ENCODE measurements at regions not wholly inside any gene's neighbourhood (a gene's known extent, or its start where the extent isn't known, plus 50 kb on each side); places are given as distances from the start of the nearest gene placed in this dataset.

DNA sequence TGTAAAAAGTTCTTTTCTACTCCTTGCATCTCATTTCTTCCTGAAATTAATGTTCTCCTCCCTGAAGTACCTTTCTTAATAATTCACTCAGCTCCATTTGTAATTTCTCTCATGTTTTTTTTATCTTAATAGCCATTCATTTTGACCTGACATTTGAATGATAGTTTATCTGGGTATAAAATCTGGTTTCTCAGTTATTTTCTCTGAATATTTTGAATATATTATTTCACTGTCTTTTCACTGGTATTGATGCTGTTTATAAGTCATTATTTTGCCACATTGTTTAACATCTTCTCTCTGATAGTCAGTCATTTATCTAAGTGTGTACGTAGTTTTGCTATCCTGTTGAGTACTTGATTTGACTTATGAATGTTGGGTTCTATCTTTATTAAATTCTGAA lies 68.8 kb upstream of the ARHGAP18 start:
- DNase-seq (ENCODE audit: low read depth in 1 of 2, low spot score in 1 of 2), result no peak

DNA sequence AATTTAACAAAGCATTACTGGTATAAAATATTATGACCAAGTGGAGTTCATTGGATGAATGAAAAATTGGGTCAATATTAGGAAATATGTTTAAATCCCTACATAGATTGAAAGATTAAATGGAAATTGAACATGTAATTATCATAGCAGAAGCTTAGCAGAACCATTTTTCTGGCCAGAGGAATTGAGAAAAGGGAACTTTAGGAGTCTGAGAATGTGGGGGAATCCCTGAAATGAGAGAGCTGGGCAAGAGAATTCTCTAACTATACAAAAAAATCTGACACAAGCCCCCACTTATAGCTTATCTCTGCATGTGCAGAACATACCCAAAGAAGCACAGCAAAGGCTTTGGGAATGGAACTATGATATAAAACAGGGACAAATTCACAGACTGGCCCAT lies 67.4 kb upstream of the ARHGAP18 start:
- no peak for DNase-seq (ENCODE audit: low read depth in 1 of 2, low spot score in 1 of 2)

DNA sequence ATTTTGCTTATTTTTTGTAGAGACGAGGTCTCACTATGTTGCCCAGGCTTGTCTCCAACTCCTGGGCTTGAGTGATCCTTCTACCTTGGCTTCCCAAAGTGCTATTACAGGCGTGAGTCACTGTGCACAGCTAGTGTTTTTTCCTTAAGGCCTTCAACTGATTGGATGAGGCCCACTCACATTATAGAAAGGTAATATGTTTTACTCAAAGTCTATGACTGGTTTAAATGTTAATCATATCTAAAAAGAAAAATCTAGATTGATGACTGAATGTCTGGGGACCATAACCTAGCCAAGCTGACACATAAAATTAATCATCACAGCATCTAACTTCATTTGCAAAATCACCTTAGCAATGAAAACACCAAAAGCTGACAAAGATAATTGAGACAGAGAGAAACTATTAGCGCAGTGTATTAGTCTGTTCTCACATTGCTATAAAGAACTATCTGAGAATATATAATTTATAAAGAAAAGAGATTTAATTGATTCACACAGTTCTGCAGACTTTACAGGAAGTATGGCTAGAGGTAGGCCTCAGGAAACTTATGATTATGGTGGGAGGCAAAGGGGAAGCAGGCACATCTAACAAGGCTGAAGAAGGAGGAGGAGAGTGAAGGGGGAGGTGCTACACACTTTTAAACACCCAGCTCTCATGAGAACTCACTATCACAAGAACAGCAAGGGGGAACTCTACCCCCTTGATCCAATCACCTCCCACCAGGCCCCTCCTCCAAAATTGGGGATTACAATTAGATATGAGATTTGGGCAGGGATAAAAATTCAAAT lies 66.8 kb upstream of the ARHGAP18 start:
- DNase-seq (ENCODE audit: low read depth in 1 of 2, low spot score in 1 of 2), result no peak

DNA sequence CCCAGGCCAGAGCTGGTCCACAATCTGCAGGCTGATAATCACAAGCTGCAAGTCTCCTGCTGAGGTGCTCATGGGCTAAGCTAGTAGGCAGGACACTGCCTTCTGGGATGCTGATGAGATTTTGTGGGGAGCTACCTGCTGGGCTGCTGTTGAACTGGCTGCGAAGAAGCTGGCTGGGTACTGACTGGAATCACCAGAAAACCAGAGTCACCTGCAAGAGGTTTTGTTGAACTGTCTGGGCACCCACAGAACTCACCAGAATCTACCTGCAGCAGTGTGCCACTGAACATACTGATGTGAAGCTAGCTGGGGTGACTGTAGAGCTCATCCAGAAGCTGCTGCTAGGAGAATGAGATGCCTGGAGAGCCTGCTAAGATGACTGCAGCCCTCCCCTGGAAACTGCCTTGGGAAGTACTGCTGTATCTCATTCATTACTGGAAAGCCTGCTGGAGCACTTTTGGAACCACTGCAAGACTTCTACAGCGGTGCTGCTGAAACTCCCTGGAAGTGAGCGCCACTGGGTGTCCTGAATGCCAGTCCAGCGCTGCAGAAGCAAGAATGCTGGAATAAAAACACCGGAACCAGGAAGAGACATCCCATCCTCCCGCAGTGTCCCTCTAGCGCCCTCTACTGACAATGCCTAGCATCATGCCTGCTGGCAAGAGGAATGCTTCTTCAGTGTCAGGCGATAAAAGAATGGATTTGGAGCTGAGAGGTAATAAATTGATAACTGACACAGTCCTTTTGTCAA lies 64.9 kb upstream of the ARHGAP18 start:
- peak in 1 of 2 donors; percentile 38 for DNase-seq (ENCODE audit: low read depth in 1 of 2, low spot score in 1 of 2)

GRCh38 chr6:129773304-129773703 lies 63.3 kb upstream of the ARHGAP18 start:
- DNase-seq (ENCODE audit: low read depth in 1 of 2, low spot score in 1 of 2), result no peak

DNA sequence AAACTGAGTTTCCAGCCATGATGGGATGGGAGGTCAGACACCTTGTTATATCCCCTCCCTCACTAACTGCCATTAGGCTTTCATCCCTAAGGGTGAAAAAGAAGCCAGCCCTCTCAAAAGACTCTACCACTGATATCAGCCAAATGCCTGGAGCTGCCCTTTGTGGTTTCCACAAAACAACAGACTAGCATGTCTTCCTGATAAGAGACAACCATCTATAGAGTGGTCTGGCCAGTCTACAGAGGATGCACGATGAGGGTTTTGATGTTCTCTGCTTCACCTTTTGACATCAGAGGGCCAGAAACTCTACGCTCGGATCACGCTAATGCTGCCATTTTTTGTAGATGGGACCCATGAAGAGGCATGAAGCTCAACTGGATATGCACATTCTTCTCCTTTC lies 61.7 kb upstream of the ARHGAP18 start:
- no peak for DNase-seq (ENCODE audit: low read depth in 1 of 2, low spot score in 1 of 2)

- no peak for DNase-seq (ENCODE audit: low read depth in 1 of 2, low spot score in 1 of 2)
Observed at GRCh38 chr6:129767776-129768485, 58.0 kb upstream of the ARHGAP18 start.

DNA sequence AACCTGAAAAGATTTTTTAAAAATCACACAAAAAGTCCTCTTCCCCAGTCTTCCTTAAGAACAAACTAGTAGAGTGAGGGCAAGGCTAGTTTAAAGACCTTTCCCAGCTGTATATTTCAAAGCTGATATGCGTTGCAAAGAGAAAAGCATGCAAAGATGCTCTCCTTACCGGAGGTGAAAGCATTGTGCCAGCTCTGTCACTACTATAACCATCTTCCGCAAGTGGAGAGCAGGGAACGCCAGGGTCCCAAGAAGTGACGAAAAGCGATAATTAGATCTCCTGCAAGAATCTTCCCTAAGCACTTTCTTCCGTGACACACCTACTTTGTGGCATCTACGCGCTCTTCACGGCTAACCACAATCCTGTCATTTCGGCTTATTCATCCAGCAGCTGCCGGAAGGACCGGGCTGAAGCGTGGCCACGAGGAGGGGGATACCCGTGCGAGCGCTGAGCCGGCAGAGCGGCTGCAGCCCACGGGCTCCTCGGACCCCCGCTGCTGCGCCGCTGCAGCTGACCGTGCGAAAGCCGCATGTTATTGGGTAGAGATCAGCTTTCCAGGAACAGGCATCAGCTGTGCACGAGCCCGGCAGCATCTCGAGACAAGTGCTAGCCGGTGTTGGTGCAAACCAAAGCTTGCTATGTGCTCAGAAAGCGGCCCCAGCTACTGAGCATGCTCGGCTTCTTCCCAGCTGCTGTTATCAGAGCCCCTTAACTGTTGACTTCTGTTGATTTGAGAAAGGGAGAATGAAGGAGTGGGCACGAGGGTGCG lies 57.2 kb upstream of the ARHGAP18 start:
- DNase-seq (ENCODE audit: low read depth in 1 of 2, low spot score in 1 of 2), result peak; percentile 27 to 63

DNA sequence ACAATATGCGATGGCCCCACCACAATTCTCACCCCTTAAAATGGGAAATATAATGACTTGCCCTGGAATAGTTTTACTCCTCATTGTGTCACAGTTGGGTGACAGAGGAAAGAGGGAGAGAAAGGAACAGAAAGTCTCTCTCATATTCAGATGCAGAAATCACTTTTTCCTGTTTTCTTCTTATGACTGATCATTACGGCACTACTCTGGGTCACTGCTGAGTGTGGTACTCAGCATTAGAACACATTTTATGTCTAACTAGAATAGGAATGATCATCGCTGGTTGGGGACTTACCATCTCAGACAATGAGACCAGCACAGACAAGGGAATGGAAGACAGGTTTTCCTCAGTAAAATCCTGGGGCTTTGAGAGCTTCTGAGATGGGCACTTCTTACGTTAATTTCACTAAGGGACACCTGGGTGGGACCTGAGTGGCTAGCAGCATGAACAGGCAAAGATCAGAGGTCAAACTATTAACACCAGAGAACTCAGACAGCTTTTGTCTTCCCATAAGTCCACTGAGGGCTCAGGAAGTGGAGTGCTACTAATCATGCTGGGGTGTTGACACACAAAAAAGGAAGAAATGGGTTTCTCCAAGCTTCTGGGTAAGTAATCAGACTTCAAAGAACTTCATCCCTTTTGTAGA lies 54.9 kb upstream of the ARHGAP18 start:
- no peak for DNase-seq (ENCODE audit: low read depth in 1 of 2, low spot score in 1 of 2)

GRCh38 chr6:129759796-129760605 lies 50.0 kb upstream of the ARHGAP18 start:
- no peak for DNase-seq (ENCODE audit: low read depth in 1 of 2, low spot score in 1 of 2)
